ENCODE measurements at regions not wholly inside any gene's neighbourhood (a gene's known extent, or its start where the extent isn't known, plus 50 kb on each side); places are given as distances from the start of the nearest gene placed in this dataset.
"Not testable (repeated sequence)": the region's sequence is repeated elsewhere in the genome, so short reads cannot be mapped to it uniquely, and the experiment has no call there.

DNA sequence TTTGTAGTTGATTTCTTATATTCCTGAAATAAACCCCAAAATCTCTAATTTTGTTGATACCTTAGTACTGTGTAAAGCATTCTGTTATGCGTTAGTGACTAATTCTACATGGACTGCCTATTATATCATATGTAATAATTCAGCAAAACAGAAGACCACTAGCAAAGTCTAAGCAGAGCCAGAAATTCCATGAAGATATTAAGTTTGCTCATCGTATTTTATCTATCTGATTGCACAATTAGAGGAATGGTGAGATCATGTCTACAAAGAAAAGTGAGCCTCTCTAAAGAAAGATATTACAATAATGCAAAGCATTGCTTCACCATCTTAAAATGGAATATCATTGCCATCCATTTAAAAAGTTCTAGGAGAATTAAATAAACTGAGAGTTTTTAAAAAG is 374.6 kb upstream of the SLC7A11 start:
- DNase-seq (ENCODE audit: low spot score) = no peak

DNA sequence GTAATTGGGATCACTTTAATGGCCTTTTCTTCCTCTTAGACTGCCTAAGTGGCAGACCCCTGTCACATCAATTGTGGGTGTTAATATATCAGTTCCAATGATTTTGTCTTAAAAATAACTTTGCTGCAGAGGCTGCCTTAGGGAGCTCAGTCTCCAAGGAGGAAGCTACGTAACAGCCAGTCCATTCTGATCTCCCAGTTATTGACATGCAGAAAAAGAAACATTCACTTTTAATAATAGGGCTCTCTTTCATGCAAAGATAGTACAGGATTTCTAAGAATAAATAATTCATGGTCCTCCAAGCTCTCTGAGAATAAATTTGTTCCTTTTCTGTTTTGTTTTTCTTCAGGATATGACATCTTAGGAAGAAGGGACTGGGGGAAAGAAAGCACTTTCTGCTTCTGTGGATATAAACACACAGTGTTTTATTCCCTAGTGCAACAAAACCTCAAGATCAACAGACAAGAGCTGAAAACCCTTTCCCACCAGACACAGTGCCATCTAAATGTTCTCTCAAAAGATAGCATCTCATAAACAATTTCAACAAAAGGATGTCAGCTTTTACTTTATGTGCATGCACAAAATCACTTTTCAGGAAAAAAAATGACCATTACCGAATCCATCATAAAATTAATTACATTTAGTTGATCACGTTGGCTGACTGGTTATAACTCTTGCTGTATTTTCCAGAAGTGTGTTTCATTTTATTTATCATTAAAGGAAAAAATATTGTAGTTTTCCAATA is 372.4 kb upstream of the SLC7A11 start:
- DNase-seq (ENCODE audit: low spot score) = no peak

DNA sequence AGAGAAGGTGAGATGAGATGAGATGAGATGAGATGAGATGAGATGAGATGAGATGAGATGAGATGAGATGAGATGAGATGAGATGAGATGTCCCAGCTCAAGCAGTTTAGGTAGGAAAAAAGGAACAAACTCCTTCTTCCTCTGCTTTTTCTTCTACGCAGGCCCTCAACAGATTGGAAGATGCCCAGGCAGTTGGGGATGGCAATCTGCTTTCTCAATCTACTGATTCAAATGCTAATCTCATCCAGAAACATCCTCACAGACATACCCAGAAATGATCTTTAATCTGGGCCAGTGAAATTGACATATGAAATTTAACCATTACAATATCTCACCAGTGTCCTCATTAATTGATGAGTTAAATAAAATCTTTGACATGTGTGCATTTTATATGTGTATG is 370.3 kb upstream of the SLC7A11 start:
- no peak for DNase-seq (ENCODE audit: low spot score)

DNA sequence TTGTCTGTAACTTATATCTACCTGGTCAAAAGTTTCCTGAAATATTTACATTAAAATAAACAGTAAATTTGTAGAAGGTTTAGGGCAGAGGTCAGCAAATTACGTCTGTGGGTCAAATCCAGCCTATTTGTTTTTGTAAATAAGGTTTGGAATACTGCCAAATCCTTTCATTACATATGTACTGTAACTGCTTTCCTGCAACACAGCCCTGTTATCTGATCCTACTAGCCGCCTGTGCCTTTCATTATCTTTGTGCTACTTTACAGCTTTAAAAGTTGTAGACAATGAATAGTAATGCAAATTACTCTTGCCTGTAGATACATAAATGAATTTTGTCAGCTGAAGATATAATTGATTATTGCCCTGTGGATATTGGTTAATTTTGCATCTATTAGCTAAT is 369.6 kb upstream of the SLC7A11 start:
- no peak for DNase-seq (ENCODE audit: low spot score)

DNA sequence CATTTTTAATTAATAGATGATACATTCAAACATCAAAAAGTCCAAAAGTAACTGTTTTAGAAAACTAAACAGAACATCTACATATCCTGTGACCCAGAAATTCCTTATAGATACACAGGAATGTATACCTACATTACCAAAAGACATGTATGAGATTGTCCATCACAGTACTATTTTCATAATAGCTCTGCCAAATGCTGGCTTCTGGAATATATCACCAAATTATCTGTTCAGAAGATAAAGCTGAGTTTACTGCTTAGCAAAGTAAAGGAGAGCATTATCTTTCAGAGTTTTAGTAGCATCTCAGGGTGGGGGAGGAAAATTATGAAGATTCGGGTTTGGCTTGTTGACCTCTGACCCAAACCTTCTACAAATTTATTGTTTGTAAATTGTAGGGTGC is 368.9 kb upstream of the SLC7A11 start:
- no peak for DNase-seq (ENCODE audit: low spot score)

DNA sequence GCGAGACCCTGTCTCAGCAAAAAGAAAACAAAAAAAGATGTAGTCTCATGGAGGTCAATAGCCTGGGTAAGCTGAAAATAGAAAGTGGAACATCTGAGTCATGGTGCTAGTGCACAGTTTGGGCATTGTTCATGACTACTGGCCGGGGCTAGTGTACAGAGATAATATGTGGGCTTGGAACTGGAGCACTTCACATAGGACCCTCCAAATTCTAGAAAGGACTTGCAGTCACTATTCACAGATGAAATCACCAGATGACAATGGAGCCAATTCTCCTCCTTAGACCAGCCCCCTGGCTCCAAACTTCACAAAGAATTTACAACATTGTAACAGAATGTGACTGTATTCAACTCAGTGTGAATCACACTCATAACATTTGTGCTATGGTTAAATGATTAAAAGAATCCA is 367.8 kb upstream of the SLC7A11 start:
- DNase-seq (ENCODE audit: low spot score) = no peak

DNA sequence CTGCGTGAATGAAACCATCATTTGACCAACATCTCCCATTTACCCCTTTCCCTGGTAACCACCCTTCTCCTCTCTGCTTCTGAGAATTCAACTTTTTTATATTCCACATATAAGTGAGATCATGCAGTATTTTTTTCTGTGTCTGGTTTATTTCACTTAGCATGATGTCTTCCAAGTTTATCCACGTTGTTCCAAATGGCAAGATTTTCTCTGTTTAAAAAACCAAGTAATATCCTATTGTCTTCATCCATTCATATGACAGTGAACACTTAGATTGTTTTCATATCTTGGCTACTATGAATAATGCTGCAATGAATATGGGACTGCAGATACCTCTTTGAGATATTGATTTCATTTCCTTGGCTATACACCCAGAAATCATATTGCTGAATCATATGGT is 362.4 kb upstream of the SLC7A11 start:
- no peak for DNase-seq (ENCODE audit: low spot score)

DNA sequence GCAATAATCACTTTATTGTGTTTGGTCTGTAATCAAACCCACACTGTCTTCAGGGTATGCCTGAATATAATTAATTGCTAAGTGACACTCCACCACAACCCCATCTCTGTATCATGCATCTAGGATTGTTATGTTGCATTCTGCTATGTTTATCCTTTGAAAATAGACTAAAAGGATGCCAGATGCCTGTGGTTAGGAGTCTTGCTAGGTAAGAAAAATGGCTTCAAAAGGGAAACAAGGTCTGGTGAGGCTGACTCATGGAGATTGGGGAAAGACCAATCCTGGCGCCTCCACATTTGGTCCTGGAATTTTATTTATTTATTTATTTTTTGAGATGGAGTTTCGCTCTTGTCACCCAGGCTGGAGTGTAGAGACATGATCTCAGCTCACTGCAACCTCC is 360.5 kb upstream of the SLC7A11 start:
- DNase-seq (ENCODE audit: low spot score) = no peak

DNA sequence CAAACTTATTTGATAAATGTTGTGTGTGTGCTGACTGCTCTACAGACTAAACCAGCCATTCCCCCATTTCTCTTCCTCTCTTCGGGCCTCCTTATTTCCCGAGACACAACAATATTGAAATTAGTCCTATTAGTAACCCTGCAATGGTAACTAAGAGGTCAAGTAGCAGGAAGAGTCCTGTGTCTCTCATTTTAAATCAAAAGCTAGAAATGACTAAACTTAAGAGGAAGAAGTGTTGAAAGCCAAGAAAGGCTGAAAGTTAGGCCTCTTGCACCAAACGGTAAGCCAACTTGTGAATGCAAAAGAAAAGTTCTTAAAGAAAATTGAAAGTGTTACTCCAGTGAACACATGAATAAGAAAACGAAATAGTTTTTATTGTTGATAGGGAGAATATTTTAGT is 357.8 kb upstream of the SLC7A11 start:
- DNase-seq (ENCODE audit: low spot score) = no peak

DNA sequence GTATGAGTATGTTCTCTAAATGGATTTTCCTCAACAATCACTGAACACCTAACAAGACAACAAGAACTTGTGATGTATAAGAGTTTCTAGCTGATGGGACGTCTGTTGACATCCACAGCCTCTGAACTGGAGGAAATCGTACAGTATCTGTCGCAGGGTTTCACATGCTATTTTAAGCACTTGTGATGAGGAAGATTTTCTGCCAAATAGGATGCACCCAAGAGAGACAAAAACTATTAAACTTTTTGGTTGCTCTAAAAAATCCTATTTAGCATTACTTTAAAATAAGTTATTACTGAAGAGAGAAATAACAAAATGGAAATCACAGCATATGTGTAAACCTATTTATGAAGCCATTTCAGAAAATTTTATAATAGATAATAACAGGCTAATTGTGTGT is 356.1 kb upstream of the SLC7A11 start:
- no peak for DNase-seq (ENCODE audit: low spot score)

DNA sequence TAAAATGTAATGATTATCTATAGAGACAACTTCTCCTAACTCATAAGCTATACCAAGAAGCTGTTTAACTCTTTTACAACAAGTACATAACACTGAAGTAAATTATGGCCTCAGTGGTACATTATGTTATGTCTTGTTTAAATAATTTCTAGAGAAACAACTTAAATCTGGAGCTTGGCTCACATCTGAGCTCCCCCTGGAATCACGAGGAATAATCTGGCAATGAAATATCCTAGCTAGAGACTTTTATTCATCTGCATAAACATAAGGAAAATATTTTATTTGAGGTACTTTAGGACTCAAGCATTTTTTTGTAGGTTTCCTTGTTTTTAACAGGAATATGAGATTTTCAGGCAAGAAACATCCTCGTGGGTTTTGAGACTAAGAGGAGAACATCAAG is 354.7 kb upstream of the SLC7A11 start:
- no peak for DNase-seq (ENCODE audit: low spot score)

DNA sequence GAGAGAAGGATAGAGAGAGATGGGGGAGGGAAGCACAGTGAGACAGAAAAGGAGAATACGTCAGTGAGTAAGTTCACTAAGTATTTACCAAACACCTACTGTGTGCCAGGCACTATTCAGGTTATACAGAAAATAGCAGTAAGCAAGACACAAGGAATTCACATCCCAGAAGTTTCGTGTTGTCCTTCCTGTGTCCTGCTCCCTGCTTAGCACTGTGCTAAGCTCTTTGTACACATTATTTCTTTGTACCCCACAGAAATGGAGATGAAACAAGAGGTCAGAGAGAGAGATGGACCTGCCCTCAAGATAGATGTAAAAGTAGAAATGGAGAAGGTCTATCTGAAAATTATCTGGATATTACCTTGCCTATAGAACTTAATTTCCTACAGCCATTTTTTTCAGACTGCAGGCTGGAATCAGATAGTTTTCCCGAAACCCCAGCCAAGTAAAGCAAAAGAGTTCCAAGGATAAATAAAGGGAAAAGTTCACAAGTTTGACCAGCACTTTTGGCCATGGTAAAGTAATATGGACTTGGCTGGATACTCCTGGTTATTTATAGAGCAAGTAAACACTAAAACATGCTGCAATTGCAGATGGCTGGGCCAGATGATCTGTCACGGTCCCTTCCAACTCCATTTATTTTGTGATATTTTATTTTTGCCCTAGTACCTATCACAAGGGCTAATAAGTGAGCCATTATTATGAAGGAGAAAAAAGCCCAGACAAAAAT is 353.7 kb upstream of the SLC7A11 start:
- no peak for DNase-seq (ENCODE audit: low spot score)

DNA sequence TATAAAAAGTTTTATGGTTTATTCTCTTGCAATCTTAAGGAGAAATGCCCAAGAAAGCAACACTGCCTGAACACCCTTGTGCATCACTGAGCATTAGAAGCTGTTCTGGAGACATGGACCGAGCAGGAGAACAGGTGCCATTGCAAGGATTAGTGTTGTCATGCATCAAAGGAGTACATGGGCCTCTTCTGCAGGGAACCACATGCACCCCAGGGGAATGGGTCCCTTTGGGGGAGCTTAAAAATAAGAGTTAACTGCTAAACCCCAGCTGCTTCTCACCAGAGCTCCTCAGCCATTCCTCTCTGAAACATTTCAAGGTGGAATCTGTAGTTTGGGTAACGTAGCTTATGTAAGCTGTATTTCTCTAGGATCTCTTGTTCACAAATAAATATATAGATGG is 353.0 kb upstream of the SLC7A11 start:
- DNase-seq (ENCODE audit: low spot score) = no peak

DNA sequence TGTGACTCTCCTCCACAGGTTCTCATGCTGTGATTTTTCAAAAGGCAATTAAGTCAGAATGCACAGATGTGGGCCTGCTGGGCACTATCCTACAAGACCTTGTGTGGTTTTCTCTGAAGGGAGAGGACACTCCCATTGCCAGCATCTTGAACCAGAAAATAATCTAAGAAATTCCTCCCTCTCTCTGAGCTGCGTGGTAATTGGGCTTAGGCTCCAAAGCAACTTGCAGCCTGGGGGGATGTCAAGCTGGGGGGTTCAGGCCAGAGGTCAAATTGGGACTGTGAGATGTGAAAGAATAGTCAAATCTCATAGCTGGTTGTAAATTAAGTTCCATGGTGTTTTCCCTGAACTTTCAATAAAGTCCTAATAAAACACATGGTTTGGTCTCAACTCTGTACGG is 350.6 kb upstream of the SLC7A11 start:
- no peak for DNase-seq (ENCODE audit: low spot score)

DNA sequence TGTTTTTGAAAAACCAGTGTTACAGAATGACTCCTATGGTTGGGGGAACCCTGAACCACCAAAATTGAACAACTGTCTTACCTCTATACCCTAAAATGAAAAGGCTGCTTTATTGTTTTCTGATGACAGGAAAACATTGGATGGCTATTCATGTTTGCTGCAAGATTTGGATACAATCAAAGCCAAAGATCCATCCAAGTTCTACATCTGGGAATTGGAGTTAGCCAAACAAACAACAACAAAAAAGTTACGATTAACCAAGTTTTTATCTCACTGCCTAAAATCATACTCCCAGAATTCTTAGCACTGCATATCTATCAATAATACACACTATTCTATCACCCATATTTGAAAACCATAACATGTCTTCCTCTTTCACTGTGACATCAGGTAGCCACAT is 349.7 kb upstream of the SLC7A11 start:
- no peak for DNase-seq (ENCODE audit: low spot score)

DNA sequence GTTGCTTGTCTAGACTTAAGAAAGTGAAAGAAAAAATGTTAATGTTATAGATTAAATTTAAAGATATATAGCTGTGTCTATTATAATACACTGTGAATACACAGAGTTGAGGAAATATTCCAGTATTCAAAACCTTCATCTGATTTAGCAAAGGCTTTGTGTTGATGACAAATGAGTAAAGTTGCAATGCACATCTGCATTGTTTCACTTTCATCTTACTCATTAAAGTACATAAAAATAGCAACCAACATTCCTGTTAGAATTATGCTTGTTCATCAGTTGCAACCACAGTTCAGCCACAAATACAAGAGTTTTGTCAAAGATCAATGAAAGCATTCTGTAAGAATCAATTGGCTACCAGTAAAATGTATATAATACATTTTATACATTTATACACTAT is 346.4 kb upstream of the SLC7A11 start:
- no peak for DNase-seq (ENCODE audit: low spot score)

DNA sequence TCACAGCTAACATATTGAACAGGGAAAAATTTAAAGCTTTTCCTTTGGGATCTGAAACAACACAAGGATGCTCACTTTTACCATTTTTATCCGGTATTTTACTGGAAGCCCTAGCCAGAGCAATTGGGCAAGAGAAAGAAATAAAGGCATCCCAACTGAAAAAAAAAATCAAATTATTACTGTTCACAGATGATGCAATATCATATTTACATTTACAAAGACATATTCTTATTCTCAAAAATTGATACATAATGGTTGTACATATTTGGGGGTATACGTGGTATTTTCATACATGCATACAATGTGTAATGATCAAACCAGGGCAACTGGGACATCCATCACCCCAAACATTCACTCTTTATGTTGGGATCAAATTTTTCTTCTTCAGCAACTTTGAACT is 337.0 kb upstream of the SLC7A11 start:
- DNase-seq (ENCODE audit: low spot score) = no peak

DNA sequence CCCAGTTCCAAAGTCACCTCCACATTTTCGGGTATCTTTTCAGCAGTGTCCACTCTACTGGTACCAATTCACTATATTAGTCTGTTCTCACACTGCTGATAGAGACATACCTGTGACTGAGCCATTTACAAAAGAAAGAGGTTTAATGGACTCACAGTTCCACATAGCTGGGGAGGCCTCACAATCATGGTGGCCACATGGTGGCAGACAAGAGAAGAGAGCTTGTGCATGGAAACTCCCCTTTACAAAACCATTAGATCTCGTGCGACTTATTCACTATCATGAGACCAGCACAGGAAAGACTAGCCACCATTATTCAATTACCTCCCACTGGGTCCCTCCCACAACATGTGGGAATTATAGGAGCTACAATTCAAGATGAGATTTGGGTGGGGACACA is 335.7 kb upstream of the SLC7A11 start:
- DNase-seq (ENCODE audit: low spot score) = not testable (repeated sequence)

DNA sequence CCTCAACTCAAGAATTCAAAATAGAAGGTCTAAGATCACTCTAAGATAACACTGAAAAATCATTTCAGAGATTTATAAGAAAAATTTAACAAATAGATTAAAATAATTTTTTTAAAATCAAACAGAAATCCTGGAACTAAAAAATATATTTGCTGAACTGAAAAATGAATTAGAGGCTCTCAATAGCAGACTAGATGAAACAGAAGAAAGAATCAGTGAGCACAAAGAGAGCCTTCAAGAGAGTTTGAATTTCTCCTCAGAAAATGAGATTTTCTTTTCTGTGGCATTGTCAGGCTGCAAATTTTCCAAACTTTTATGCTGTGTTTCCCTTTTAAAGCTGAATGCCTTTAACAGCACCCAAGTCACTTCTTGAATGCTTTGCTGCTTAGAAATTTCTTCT is 335.0 kb upstream of the SLC7A11 start:
- DNase-seq (ENCODE audit: low spot score) = no peak

DNA sequence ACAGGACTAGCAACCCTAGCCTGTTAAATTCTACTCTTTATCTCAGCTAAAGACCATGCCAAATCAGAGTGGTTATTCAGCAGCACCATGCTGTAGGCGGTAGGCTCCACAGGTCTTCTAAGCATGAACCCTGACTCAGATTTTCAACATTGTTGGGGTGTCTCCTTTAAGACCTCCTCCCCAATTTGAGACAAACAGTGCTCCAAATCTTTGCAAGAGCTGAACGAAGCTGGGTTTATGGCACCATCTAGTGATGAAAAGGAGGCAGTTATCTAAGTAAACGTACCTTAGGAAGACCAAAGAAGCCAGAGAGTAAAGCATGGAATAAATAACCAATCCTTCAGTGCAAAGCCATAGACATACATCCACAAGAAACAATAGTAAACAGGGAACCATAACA is 334.5 kb upstream of the SLC7A11 start:
- DNase-seq (ENCODE audit: low spot score) = no peak

DNA sequence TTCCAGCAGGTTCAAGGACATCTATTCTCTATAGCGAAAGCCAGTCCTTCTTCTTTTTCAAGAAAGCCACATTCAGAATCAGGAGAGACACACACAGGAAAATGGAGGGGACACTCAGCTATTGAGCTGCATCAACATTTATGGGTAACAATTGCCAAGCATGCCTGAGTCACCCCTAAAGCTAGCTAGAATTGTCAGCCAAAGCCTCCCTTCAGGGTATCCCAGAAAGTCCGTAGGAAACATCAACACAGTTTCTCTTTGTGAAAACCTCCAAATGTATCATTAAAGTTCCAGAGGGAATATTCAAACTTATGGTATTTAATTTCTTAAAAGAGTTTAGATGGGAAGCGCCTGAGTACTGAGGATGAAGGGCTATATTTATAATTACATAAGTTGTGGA is 331.1 kb upstream of the SLC7A11 start:
- DNase-seq (ENCODE audit: low spot score) = no peak

DNA sequence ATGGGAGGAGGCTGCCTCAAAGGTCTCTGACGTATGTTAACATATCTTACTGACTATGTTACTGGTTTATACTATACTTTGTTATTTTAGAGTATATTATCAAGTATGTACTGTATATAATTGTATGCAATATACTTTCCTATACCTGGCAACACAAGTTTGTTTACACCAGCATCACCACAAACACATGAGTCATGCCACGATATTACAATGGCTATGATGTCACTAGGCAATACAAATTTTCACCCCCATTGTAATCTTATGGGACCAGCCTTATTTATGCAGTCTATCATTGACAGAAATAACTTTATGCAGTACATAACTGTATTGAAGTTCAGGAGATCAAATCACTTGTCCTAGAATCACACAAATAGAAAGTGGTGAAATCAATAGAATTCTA is 329.9 kb upstream of the SLC7A11 start:
- DNase-seq (ENCODE audit: low spot score) = no peak

DNA sequence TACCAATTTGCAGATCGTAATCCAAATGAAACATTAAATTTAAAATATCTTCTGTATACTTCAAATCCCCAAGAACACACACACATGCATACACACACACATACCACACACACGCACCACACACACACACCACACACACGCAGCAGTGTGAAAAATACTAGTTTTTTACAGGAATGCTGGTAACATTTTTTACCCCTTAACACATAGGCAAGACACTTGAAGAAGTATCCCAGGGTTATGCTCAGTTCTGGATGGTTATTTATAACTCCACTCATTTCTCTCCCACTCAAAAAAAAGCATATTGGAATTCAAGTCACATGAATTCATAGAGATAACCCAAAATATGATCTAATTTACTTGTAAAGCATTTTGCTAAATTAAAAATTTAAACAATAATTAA is 325.5 kb upstream of the SLC7A11 start:
- no peak for DNase-seq (ENCODE audit: low spot score)

DNA sequence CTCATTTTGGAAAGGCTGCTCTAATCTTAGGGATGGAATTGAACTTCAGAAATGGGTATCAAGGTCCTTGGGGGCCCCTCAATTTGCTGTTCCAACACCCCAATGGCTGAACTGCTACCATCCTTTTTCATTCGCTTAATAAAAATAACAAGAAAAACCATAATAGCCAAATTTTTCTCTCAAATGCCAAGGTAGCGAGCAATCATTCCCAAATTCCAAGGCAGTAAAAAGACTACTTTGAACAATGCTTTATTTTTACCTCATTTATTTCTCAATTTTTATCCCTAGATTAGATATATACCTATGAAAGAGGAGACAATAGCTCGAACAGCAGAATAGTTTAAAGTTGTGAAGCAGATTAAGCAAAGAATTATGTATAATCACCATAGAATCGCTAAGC is 323.4 kb upstream of the SLC7A11 start:
- no peak for DNase-seq (ENCODE audit: low spot score)

Data from mucosa of gallbladder (tissue), 1 donor.